ENCODE measurements at regions not wholly inside any gene's neighbourhood (a gene's known extent, or its start where the extent isn't known, plus 50 kb on each side); places are given as distances from the start of the nearest gene placed in this dataset.

- Histone ChIP-seq H3K27me3 (ENCODE audit: control insufficient read depth, insufficient read depth, low read length) (no peaks in the 10 kb centered on the region), H3K4me3 (replicated peaks in 1 of 4; ENCODE audit: control extremely low read depth in 1 of 4, insufficient read depth in 1 of 4, low read depth in 3 of 4, low read length in 4 of 4) (no peak overlapping the region), H4K20me1 (ENCODE audit: control insufficient read depth, extremely low read depth, insufficient read depth, low read length) (no peaks in the 10 kb centered on the region), H2AFZ (ENCODE audit: low read length) (no peak overlapping the region), H3K4me1 (ENCODE audit: control insufficient read depth, extremely low read depth, insufficient read depth, low read length) (no peaks in the 10 kb centered on the region), H3K27ac (ENCODE audit: insufficient read depth, low read length) (no peak overlapping the region), H3K9ac (ENCODE audit: insufficient read depth, low read length) (no peak overlapping the region), H3K9me3 (ENCODE audit: control insufficient read depth, insufficient read depth, low read depth, low read length) (no peaks in the 10 kb centered on the region), H3K79me2 (ENCODE audit: control insufficient read depth, insufficient read depth, low read length) (no peaks in the 10 kb centered on the region), H3K4me2 (ENCODE audit: extremely low read depth, insufficient read depth, low read length) (no peak overlapping the region), H3K36me3 (ENCODE audit: control insufficient read depth, insufficient read depth, low read length) (no peaks in the 10 kb centered on the region)
- peak; percentile 9 to 53 for DNase-seq (ENCODE audit: low read depth in 2 of 2)
- TF ChIP-seq EZH2 (IDR thresholded peaks at IDR 0.05; ENCODE audit: low read length, missing control alignments) (no peak), CTCF (conservative IDR thresholded peaks at IDR 0.05 in 1 of 2, IDR thresholded peaks at IDR 0.05 in 1 of 2; ENCODE audit: low read depth in 1 of 2, low read length in 2 of 2) (no peak)
Measured at GRCh38 chr7:12107841-12108254, 103.2 kb upstream of the TMEM106B start.

- Histone ChIP-seq H3K4me1 (ENCODE audit: control insufficient read depth, extremely low read depth, insufficient read depth, low read length) (no peaks in the 10 kb centered on the region), H3K4me2 (ENCODE audit: extremely low read depth, insufficient read depth, low read length) (no peak overlapping the region), H2AFZ (ENCODE audit: low read length) (no peak overlapping the region), H3K9me3 (ENCODE audit: control insufficient read depth, insufficient read depth, low read depth, low read length) (no peaks in the 10 kb centered on the region), H4K20me1 (ENCODE audit: control insufficient read depth, extremely low read depth, insufficient read depth, low read length) (no peaks in the 10 kb centered on the region), H3K27ac (ENCODE audit: insufficient read depth, low read length) (no peak overlapping the region), H3K9ac (ENCODE audit: insufficient read depth, low read length) (no peak overlapping the region), H3K36me3 (ENCODE audit: control insufficient read depth, insufficient read depth, low read length) (no peaks in the 10 kb centered on the region), H3K4me3 (replicated peaks in 1 of 4; ENCODE audit: control extremely low read depth in 1 of 4, insufficient read depth in 1 of 4, low read depth in 3 of 4, low read length in 4 of 4) (no peak overlapping the region), H3K27me3 (ENCODE audit: control insufficient read depth, insufficient read depth, low read length) (no peaks in the 10 kb centered on the region), H3K79me2 (ENCODE audit: control insufficient read depth, insufficient read depth, low read length) (no peaks in the 10 kb centered on the region)
- DNase-seq (ENCODE audit: low read depth in 2 of 2) = no peak
- TF ChIP-seq CTCF (conservative IDR thresholded peaks at IDR 0.05 in 1 of 2, IDR thresholded peaks at IDR 0.05 in 1 of 2; ENCODE audit: low read depth in 1 of 2, low read length in 2 of 2) (no peak), EZH2 (IDR thresholded peaks at IDR 0.05; ENCODE audit: low read length, missing control alignments) (no peak)
Measured at GRCh38 chr7:12110425-12110824, 100.7 kb upstream of the TMEM106B start.

- Histone ChIP-seq H3K9me3 (ENCODE audit: control insufficient read depth, insufficient read depth, low read depth, low read length) (no peaks in the 10 kb centered on the region), H3K9ac (ENCODE audit: insufficient read depth, low read length) (no peak overlapping the region), H3K4me3 (replicated peaks in 1 of 4; ENCODE audit: control extremely low read depth in 1 of 4, insufficient read depth in 1 of 4, low read depth in 3 of 4, low read length in 4 of 4) (peak overlapping the region in 2 of 4 experiments; percentile 38 to 51), H3K4me2 (ENCODE audit: extremely low read depth, insufficient read depth, low read length) (peak overlapping the region; percentile 44), H4K20me1 (ENCODE audit: control insufficient read depth, extremely low read depth, insufficient read depth, low read length) (no peaks in the 10 kb centered on the region), H3K79me2 (ENCODE audit: control insufficient read depth, insufficient read depth, low read length) (no peaks in the 10 kb centered on the region), H3K36me3 (ENCODE audit: control insufficient read depth, insufficient read depth, low read length) (no peaks in the 10 kb centered on the region), H2AFZ (ENCODE audit: low read length) (peak overlapping the region; percentile 30), H3K27me3 (ENCODE audit: control insufficient read depth, insufficient read depth, low read length) (no peaks in the 10 kb centered on the region), H3K4me1 (ENCODE audit: control insufficient read depth, extremely low read depth, insufficient read depth, low read length) (no peaks in the 10 kb centered on the region), H3K27ac (ENCODE audit: insufficient read depth, low read length) (no peak overlapping the region)
- TF ChIP-seq EZH2 (IDR thresholded peaks at IDR 0.05; ENCODE audit: low read length, missing control alignments) (no peak), CTCF (conservative IDR thresholded peaks at IDR 0.05 in 1 of 2, IDR thresholded peaks at IDR 0.05 in 1 of 2; ENCODE audit: low read depth in 1 of 2, low read length in 2 of 2) (no peak)
- peak; percentile 52 to 82 for DNase-seq (ENCODE audit: low read depth in 2 of 2)
Measured at GRCh38 chr7:12111422-12112405, 99.4 kb upstream of the TMEM106B start.

Measured in fibroblast of lung (primary cell).